KOPT-K1 (cell line): ENCODE measurements at regions not wholly inside any gene's neighbourhood (a gene's known extent, or its start where the extent isn't known, plus 50 kb on each side); places are given as distances from the start of the nearest gene placed in this dataset.
"Not testable (repeated sequence)": the region's sequence is repeated elsewhere in the genome, so short reads cannot be mapped to it uniquely, and the experiment has no call there.

Experiments used
- H3K27ac ChIP-seq: fragments of 200-600 bp; sonication (generic); 2 replicates; pipeline ENCODE4 v1.5.1; 2016; ENCODE audit warnings: antibody characterized with exemption, mild to moderate bottlenecking, low read depth, low read length; ENCODE audit not compliant: poor library complexity, severe bottlenecking
- H3K36me3 ChIP-seq: fragments of 200-600 bp; sonication (generic); 2 replicates; pipeline ENCODE4 v1.5.1; 2017; ENCODE audit warnings: antibody characterized with exemption, mild to moderate bottlenecking, low read length, moderate library complexity; ENCODE audit not compliant: insufficient read depth
- H3K9me3 ChIP-seq: fragments of 200-600 bp; sonication (generic); 2 replicates; pipeline ENCODE4 v1.5.1; 2017; ENCODE audit warnings: antibody characterized with exemption, low read length, mild to moderate bottlenecking; ENCODE audit not compliant: insufficient read depth, poor library complexity, severe bottlenecking

DNA sequence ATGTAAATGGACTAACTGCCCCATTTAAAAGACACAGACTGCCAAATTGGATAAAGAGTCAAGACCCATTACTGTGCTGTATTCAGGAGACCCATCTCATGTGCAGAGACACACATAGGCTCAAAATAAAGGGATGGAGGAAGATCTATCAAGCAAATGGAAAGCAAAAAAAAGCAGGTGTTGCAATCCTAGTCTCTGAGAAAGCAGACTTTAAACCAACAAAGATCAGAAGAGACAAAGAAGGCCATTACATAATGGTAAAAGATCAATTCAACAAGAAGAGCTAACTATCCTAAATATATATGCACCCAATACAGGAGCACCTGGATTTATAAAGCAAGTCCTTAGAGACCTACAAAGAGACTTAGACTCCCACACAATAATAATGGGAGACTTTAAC lies 134.6 kb upstream of the STARD13 start:
- not testable (repeated sequence) for H3K36me3 ChIP-seq, H3K9me3 ChIP-seq, H3K27ac ChIP-seq

DNA sequence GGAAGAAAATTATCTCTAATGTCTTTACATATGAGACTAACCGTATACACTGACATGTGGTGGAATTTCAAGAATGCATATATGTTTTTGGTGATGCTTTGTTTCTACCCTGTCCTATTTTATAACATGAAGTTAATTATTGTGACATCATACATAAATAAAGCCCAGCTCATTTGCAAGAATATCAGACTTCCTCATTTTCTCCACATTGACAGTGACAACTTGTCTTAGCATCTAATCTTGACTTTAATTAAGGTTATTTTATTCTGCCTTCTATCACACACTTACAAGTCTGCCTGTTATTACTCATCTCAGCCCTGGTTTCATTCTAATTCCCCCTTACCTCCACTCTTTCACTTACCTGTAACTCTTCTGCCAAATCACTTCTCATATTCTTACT lies 140.6 kb upstream of the STARD13 start:
- Histone ChIP-seq H3K9me3 (no peaks in the 10 kb centered on the region), H3K36me3 (no peaks in the 10 kb centered on the region), H3K27ac (no peak overlapping the region)

- Histone ChIP-seq H3K36me3 (no peaks in the 10 kb centered on the region), H3K9me3 (no peaks in the 10 kb centered on the region), H3K27ac (no peak overlapping the region)
Observed at GRCh38 chr13:33433316-33433715, 147.8 kb upstream of the STARD13 start.

GRCh38 chr13:33434676-33435075 lies 149.1 kb upstream of the STARD13 start:
- Histone ChIP-seq H3K9me3 (no peaks in the 10 kb centered on the region), H3K27ac (no peak overlapping the region), H3K36me3 (no peaks in the 10 kb centered on the region)

DNA sequence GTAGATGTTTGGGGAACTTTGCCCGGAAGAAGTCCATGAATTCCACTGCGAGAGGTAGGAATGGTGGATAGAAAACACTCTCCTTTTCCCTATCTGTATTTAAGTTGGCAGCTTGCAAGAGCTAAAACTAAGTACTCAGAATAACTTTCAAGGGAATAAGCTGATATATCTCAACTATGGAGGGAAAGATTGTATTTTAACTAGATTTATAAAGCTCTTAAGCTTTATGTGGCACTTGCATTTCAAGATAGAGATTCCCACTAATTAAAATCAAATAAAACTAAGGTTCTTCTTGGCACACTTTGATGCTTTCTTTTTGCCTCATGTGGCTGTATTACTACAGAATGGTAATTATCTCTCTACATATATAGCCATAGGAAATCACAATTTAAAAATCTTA lies 149.7 kb upstream of the STARD13 start:
- Histone ChIP-seq H3K36me3 (no peaks in the 10 kb centered on the region), H3K9me3 (no peaks in the 10 kb centered on the region), H3K27ac (no peak overlapping the region)

DNA sequence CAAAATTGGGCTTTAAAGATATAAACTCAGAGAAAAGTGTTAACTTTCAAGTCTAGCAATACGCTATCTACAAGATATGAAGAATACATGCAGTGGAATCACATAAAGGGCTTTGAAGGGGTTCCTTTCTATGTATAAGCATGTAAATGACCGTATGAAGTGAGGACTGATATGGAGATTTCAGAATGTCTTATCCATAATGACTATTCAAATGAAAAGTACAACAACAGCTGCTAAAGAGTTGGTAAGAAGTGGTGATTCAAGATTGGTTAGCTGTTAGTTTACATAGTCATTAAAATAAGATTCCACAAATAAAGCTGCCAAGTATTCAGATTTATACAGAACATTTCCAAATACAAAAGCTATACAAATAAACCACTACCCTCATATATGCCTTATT lies 153.4 kb upstream of the STARD13 start:
- no peaks in the 10 kb centered on the region for H3K36me3 ChIP-seq
- no peaks in the 10 kb centered on the region for H3K9me3 ChIP-seq
- H3K27ac ChIP-seq: no peak overlapping the region

GRCh38 chr13:33441015-33441414 lies 155.5 kb upstream of the STARD13 start:
- H3K9me3 ChIP-seq: no peaks in the 10 kb centered on the region
- no peak overlapping the region for H3K27ac ChIP-seq
- H3K36me3 ChIP-seq: no peaks in the 10 kb centered on the region

DNA sequence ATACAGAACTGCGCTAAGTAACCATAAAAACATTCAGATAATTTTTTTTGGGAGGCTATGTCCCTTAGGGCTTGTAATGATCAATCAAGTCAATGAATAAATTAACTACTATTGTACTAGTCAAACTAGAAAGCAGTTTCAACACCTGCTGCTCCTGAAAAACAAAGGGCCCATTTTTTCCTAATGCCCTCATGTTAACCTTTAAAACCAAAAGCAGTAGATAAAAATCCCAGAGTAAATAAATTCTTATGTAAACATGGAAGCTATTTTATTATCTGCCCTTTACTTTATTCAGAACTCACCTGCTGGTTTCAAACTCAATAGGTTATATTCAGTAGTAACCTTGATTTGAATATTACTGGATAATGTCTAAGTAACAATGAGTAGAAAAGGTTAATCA lies 159.5 kb upstream of the STARD13 start:
- Histone ChIP-seq H3K27ac (no peak overlapping the region), H3K36me3 (no peaks in the 10 kb centered on the region), H3K9me3 (no peaks in the 10 kb centered on the region)

- H3K9me3 ChIP-seq: no peaks in the 10 kb centered on the region
- no peaks in the 10 kb centered on the region for H3K36me3 ChIP-seq
- H3K27ac ChIP-seq: no peak overlapping the region
Observed at GRCh38 chr13:33445476-33445875, 159.9 kb upstream of the STARD13 start.

GRCh38 chr13:33446821-33447725 lies 161.5 kb upstream of the STARD13 start:
- H3K9me3 ChIP-seq: no peaks in the 10 kb centered on the region

GRCh38 chr13:33448889-33449288 lies 163.3 kb upstream of the STARD13 start:
- H3K9me3 ChIP-seq: no peaks in the 10 kb centered on the region
- H3K27ac ChIP-seq: no peak overlapping the region
- no peaks in the 10 kb centered on the region for H3K36me3 ChIP-seq

More at GRCh38 chr13:33446821-33447725, 161.5 kb upstream of the STARD13 start:
- no peaks in the 10 kb centered on the region for H3K36me3 ChIP-seq
- H3K27ac ChIP-seq: no peak overlapping the region

- no peaks in the 10 kb centered on the region for H3K36me3 ChIP-seq
- no peaks in the 10 kb centered on the region for H3K9me3 ChIP-seq
- H3K27ac ChIP-seq: no peak overlapping the region
Observed at GRCh38 chr13:33450956-33451709, 165.6 kb upstream of the STARD13 start.

GRCh38 chr13:33452873-33453517 lies 167.4 kb upstream of the STARD13 start:
- no peak overlapping the region for H3K27ac ChIP-seq
- no peaks in the 10 kb centered on the region for H3K36me3 ChIP-seq
- H3K9me3 ChIP-seq: no peaks in the 10 kb centered on the region

GRCh38 chr13:33453936-33454335 lies 168.4 kb upstream of the STARD13 start:
- no peaks in the 10 kb centered on the region for H3K9me3 ChIP-seq
- no peaks in the 10 kb centered on the region for H3K36me3 ChIP-seq
- no peak overlapping the region for H3K27ac ChIP-seq
